GM12865 (cell line): ENCODE measurements at regions not wholly inside any gene's neighbourhood (a gene's known extent, or its start where the extent isn't known, plus 50 kb on each side); places are given as distances from the start of the nearest gene placed in this dataset.

Experiments used
- DNase-seq: peaks from one replicate; pipeline ENCODE4 v3.0.0; 2010; ENCODE audit warnings: low read depth
- H3K4me3 ChIP-seq: 2 replicates; pipeline ENCODE4 v1.5.1; 2011; ENCODE audit warnings: mild to moderate bottlenecking, low read depth, low read length, control low read depth
- TF ChIP-seq, protein P1 (sequence below): IDR thresholded peaks from 2 replicates; pipeline ENCODE4 v1.5.1; 2011; ENCODE audit warnings: low read length, control low read depth, low read depth, inconsistent platforms; ENCODE audit not compliant: insufficient read depth; ENCODE audit errors: missing control alignments

GRCh38 chrX:5194806-5195205 is 1033.9 kb downstream of the NLGN4X start:
- TF ChIP-seq, protein P1, sequence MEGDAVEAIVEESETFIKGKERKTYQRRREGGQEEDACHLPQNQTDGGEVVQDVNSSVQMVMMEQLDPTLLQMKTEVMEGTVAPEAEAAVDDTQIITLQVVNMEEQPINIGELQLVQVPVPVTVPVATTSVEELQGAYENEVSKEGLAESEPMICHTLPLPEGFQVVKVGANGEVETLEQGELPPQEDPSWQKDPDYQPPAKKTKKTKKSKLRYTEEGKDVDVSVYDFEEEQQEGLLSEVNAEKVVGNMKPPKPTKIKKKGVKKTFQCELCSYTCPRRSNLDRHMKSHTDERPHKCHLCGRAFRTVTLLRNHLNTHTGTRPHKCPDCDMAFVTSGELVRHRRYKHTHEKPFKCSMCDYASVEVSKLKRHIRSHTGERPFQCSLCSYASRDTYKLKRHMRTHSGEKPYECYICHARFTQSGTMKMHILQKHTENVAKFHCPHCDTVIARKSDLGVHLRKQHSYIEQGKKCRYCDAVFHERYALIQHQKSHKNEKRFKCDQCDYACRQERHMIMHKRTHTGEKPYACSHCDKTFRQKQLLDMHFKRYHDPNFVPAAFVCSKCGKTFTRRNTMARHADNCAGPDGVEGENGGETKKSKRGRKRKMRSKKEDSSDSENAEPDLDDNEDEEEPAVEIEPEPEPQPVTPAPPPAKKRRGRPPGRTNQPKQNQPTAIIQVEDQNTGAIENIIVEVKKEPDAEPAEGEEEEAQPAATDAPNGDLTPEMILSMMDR, result no peak
- no peak for DNase-seq
- no peak overlapping the region for H3K4me3 ChIP-seq

DNA sequence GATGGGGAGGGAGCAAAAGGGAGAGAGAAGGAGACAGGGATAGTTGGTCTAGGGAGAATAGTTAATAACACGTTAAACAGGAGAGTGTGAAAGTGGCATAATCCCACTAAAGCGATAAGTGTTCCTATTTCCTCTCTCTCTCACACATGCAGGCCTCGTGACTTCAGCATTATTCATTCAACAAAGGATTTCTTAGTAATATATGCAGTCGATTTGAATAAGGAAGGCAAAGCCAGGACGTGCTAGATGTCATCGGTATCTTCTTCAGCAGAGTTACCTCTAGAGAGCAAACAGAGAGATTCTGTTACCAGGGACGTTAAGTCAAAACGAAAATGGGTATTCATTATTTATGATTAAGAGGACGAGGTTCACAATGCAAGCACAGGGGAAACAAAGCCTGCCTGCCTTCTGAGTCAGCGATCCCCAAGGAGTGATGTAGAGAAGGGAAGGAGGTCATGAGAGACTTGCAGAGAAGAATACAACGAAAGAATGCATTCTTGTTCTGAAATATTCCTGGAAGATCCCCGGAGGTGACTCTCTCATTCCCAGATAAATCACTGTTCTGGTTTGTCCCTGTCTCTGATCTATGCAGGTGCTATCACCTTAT is 1048.4 kb downstream of the NLGN4X start:
- no peak for DNase-seq
- TF ChIP-seq, protein P1, result no peak
- no peak overlapping the region for H3K4me3 ChIP-seq

GRCh38 chrX:5176766-5177165 is 1051.9 kb downstream of the NLGN4X start:
- TF ChIP-seq, protein P1, result no peak
- no peak overlapping the region for H3K4me3 ChIP-seq
- no peak for DNase-seq

DNA sequence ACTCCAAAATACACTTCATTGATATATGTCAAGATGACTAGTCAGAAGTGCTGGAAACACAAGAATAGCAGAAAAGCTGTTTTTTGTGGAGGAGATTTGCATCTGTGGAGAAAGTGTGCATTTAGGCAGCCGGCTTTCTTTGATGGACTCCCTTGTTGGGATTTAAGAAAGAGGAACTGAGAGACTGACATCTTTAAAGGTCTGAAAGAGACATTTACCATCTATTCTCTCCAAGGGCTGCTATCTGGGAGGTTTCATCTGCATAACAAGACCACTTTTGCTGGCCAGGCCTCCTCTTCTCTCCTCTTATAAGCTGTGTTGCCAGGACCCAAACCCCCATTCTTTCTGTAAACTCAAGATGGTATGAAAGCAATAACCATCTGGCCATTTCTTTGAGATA is 1065.0 kb downstream of the NLGN4X start:
- TF ChIP-seq, protein P1, result no peak
- no peak for DNase-seq
- no peak overlapping the region for H3K4me3 ChIP-seq

- DNase-seq, result no peak
- TF ChIP-seq, protein P1, result no peak
Observed at GRCh38 chrX:5155301-5155700, 1073.4 kb downstream of the NLGN4X start.

DNA sequence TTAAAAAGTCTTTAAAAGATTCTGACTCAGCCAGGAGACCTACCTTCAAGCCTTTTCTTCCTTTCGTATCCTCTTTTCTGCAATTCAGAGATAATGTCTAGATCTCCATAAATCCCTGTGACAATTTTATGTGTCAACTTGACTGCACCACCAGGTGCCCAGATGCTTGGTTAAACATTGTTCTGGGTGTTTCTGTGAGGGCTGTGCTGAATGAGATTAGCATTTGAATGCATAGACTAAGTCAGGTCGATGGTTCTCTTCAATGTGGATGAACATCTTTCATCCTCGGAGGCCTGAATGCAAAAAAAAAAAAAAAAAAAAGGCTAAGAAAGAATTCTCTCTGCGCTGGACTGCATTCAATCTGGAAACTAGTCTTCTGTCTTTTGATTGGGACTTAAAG is 1082.7 kb downstream of the NLGN4X start:
- DNase-seq, result no peak
- TF ChIP-seq, protein P1, result no peak
- no peak overlapping the region for H3K4me3 ChIP-seq

More at GRCh38 chrX:5155301-5155700, 1073.4 kb downstream of the NLGN4X start:
- H3K4me3 ChIP-seq, result no peak overlapping the region

DNA sequence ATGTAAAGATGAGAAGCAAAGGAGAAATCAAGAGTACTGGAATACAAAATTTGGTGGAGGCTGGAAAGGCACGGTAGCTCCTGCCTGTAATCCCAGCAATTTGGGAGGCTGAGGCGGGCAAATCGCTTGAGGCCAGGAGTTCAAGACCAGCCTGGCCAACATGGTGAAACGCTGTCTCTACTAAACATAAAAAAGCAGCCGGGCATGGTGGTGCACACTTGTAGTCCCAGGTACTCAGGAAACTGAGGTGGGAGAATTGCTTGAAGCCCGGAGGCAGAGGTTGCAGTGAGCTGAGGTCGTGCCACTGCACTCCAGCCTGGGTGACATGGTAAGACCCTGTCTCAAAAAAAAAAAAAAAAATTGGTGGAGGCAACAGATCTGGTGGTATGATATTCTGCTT is 1086.0 kb downstream of the NLGN4X start:
- TF ChIP-seq, protein P1, result no peak
- no peak overlapping the region for H3K4me3 ChIP-seq

More for the DNA sequence above, 1086.0 kb downstream of the NLGN4X start:
- no peak for DNase-seq
